Calu3 (cell line): ENCODE measurements at regions not wholly inside any gene's neighbourhood (a gene's known extent, or its start where the extent isn't known, plus 50 kb on each side); places are given as distances from the start of the nearest gene placed in this dataset.

Source experiments
- BruUV-seq: library from RNA; stranded (reverse); fragments of 400-500 nt; replicated peaks from 2 replicates; lab custom pipeline; 2021; lab: Mats Ljungman, UMichigan
- CTCF ChIA-PET: fragments of 300-600 bp; sonication (Branson Sonifier 250); formaldehyde crosslinking; loops from one replicate; lab custom pipeline; 2022; ENCODE audit warnings: antibody characterized with exemption; lab: Charles Lee
- DNase-seq: peaks from one replicate; pipeline ENCODE4 v3.0.0; 2022
- H3K27ac Mint-ChIP-seq: one replicate; pipeline ENCODE4 v1.8.0; 2022; ENCODE audit warnings: mixed read lengths; ENCODE audit not compliant: unreplicated experiment
- H3K27me3 Mint-ChIP-seq: one replicate; pipeline ENCODE4 v1.8.0; 2022; ENCODE audit warnings: mixed read lengths; ENCODE audit not compliant: unreplicated experiment
- H3K36me3 Mint-ChIP-seq: one replicate; pipeline ENCODE4 v1.8.0; 2022; ENCODE audit warnings: mild to moderate bottlenecking, moderate library complexity, mixed read lengths; ENCODE audit not compliant: insufficient read depth, unreplicated experiment
- H3K4me1 Mint-ChIP-seq: one replicate; pipeline ENCODE4 v1.8.0; 2022; ENCODE audit warnings: mild to moderate bottlenecking, low read depth, mixed read lengths; ENCODE audit not compliant: unreplicated experiment
- H3K4me3 Mint-ChIP-seq: one replicate; pipeline ENCODE4 v1.8.0; 2022; ENCODE audit warnings: mild to moderate bottlenecking, low read depth, moderate library complexity, mixed read lengths; ENCODE audit not compliant: unreplicated experiment
- H3K9me3 Mint-ChIP-seq: one replicate; pipeline ENCODE4 v1.8.0; 2022; ENCODE audit warnings: low read depth, mixed read lengths; ENCODE audit not compliant: unreplicated experiment
- CTCF ChIP-seq: fragments of 200-600 bp; IDR thresholded peaks from one replicate; pipeline ENCODE4 v1.8.0; 2022; ENCODE audit warnings: antibody characterized with exemption; ENCODE audit not compliant: unreplicated experiment
- intact Hi-C: fragments of 100-400 bp; cut with micrococcal nuclease; formaldehyde crosslinking; loops from one replicate; pipeline ENCODE4 v1.10.0; 2022; ENCODE audit not compliant: unreplicated experiment

DNA sequence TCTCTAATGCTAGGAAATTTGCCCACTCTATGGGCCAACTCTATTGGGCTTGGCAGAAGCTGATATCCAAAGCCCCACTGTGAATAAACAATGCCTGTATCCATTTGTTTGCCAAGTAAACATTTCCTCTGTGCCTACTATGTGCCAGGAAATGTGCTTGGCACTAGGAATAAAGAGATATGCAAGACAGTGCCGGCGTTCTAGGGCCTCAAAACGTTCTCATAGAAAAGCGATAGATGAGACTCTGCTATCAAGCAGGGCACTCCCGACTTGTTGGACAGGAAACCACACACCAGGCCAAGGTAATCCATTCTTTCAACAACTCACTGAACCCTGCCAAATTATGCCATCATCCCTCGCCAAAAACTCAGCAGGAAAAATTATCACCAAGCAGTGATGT, 196.7 kb downstream of the IPMK start:
- intact Hi-C loops = no loop called here
- Mint-ChIP-seq H3K9me3 (no peaks in the 10 kb centered on the region), H3K4me3 (no peak overlapping the region), H3K4me1 (no peaks in the 10 kb centered on the region), H3K36me3 (no peaks in the 10 kb centered on the region), H3K27ac (no peak overlapping the region), H3K27me3 (no peaks in the 10 kb centered on the region)
- BruUV-seq = no TSS peak
- CTCF ChIA-PET = interaction anchor here (2.4 kb wide), 1 partner anchor 82 kb away, joined by 6 read pairs; no protein-coding TSS in a partner anchor
- DNase-seq = no peak
- no peak for TF ChIP-seq CTCF

- TF ChIP-seq CTCF = no peak
- DNase-seq = no peak
- Mint-ChIP-seq H3K27me3 (no peaks in the 10 kb centered on the region), H3K4me3 (no peak overlapping the region), H3K27ac (no peak overlapping the region), H3K36me3 (no peaks in the 10 kb centered on the region), H3K4me1 (peaks cover 17% of the 10 kb centered on the region), H3K9me3 (no peaks in the 10 kb centered on the region)
- CTCF ChIA-PET = interaction anchor here (2.4 kb wide), 1 partner anchor 84 kb away, joined by 6 read pairs; no protein-coding TSS in a partner anchor
- BruUV-seq = no TSS peak
- intact Hi-C loops = loop anchor here (5.0 to 10.0 kb wide), 2 partner anchors 83 to 204 kb away; no protein-coding TSS in a partner anchor
These were observed 198.9 kb downstream of the IPMK start for GRCh38 chr10:58068809-58069208.

- intact Hi-C loops = loop anchor here (5.0 to 10.0 kb wide), 2 partner anchors 85 to 202 kb away; no protein-coding TSS in a partner anchor
- Mint-ChIP-seq H3K36me3 (no peaks in the 10 kb centered on the region), H3K27ac (no peak overlapping the region), H3K4me3 (no peak overlapping the region), H3K27me3 (no peaks in the 10 kb centered on the region), H3K9me3 (no peaks in the 10 kb centered on the region), H3K4me1 (peaks cover 26% of the 10 kb centered on the region)
- CTCF ChIA-PET = no interaction called here
- BruUV-seq = no TSS peak
- no peak for TF ChIP-seq CTCF
- no peak for DNase-seq
These were observed 200.7 kb downstream of the IPMK start for GRCh38 chr10:58066979-58067378.

- no peak overlapping the region for H3K4me3 Mint-ChIP-seq
- H3K27me3 Mint-ChIP-seq = no peaks in the 10 kb centered on the region
- intact Hi-C loops = loop anchor here (5.0 to 10.0 kb wide), 2 partner anchors 86 to 201 kb away; no protein-coding TSS in a partner anchor
- no peaks in the 10 kb centered on the region for H3K36me3 Mint-ChIP-seq
- no peak for DNase-seq
- CTCF ChIA-PET = interaction anchor here (1.8 kb wide), 1 partner anchor 87 kb away, joined by 10 read pairs; no protein-coding TSS in a partner anchor
- H3K9me3 Mint-ChIP-seq = no peaks in the 10 kb centered on the region
- no peak overlapping the region for H3K27ac Mint-ChIP-seq
- peaks cover 26% of the 10 kb centered on the region for H3K4me1 Mint-ChIP-seq
- no TSS peak for BruUV-seq
- TF ChIP-seq CTCF = no peak
These were observed 201.6 kb downstream of the IPMK start for GRCh38 chr10:58066126-58066525.
